Progenitor cell of endocrine pancreas (in vitro differentiated cells): ENCODE measurements at regions not wholly inside any gene's neighbourhood (a gene's known extent, or its start where the extent isn't known, plus 50 kb on each side); places are given as distances from the start of the nearest gene placed in this dataset.

Experiments
- DNase-seq: peaks from one replicate; pipeline ENCODE4 v3.0.0; 2021; ENCODE audit warnings: low spot score; ENCODE audit not compliant: unreplicated experiment
- H3K27ac Mint-ChIP-seq: 2 replicates; pipeline ENCODE4 v1.8.0; 2021; ENCODE audit warnings: mild to moderate bottlenecking, moderate library complexity, mixed read lengths
- H3K27me3 Mint-ChIP-seq: 2 replicates; pipeline ENCODE4 v1.8.0; 2021; ENCODE audit warnings: mixed read lengths
- H3K36me3 Mint-ChIP-seq: 2 replicates; pipeline ENCODE4 v1.8.0; 2022; ENCODE audit warnings: mixed read lengths; ENCODE audit not compliant: insufficient read depth
- H3K4me1 Mint-ChIP-seq: 2 replicates; pipeline ENCODE4 v1.8.0; 2021; ENCODE audit warnings: low read depth, mixed read lengths
- H3K4me3 Mint-ChIP-seq: 2 replicates; pipeline ENCODE4 v1.8.0; 2021; ENCODE audit warnings: low read depth, mild to moderate bottlenecking, moderate library complexity, mixed read lengths
- H3K9me3 Mint-ChIP-seq: 2 replicates; pipeline ENCODE4 v1.8.0; 2021; ENCODE audit warnings: low read depth, mixed read lengths
- CTCF ChIP-seq: fragments of 200-600 bp; sonication (generic); IDR thresholded peaks from one replicate; pipeline ENCODE4 v1.5.0; 2021; ENCODE audit warnings: antibody characterized with exemption, mild to moderate bottlenecking; ENCODE audit not compliant: unreplicated experiment

DNA sequence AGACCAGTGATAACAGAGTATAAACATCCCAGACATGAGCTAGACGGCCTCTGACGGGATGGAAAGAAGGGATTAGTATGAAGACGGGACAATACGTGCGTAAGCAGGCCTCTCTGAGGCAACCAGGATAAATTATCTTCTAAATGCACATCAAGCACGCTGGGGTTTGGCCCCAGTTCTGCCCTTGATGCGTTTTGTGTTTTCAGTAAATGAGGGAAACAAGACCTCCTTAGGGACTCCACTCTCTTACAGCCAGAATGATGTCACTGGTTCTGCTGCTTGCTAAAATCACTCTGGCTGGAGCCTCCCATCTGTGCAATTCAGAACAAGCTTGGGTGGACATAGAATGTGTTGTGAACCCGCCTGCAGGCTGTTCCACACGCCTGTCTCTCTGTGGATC is 156.0 kb upstream of the MCTP2 start:
- H3K9me3 Mint-ChIP-seq, result no peaks in the 10 kb centered on the region
- H3K36me3 Mint-ChIP-seq, result no peaks in the 10 kb centered on the region
- no peak overlapping the region for H3K27ac Mint-ChIP-seq
- peaks cover 7% of the 10 kb centered on the region for H3K4me1 Mint-ChIP-seq
- no peak overlapping the region for H3K4me3 Mint-ChIP-seq
- peaks cover 53% of the 10 kb centered on the region for H3K27me3 Mint-ChIP-seq
- no peak for DNase-seq
- TF ChIP-seq CTCF, result no peak

DNA sequence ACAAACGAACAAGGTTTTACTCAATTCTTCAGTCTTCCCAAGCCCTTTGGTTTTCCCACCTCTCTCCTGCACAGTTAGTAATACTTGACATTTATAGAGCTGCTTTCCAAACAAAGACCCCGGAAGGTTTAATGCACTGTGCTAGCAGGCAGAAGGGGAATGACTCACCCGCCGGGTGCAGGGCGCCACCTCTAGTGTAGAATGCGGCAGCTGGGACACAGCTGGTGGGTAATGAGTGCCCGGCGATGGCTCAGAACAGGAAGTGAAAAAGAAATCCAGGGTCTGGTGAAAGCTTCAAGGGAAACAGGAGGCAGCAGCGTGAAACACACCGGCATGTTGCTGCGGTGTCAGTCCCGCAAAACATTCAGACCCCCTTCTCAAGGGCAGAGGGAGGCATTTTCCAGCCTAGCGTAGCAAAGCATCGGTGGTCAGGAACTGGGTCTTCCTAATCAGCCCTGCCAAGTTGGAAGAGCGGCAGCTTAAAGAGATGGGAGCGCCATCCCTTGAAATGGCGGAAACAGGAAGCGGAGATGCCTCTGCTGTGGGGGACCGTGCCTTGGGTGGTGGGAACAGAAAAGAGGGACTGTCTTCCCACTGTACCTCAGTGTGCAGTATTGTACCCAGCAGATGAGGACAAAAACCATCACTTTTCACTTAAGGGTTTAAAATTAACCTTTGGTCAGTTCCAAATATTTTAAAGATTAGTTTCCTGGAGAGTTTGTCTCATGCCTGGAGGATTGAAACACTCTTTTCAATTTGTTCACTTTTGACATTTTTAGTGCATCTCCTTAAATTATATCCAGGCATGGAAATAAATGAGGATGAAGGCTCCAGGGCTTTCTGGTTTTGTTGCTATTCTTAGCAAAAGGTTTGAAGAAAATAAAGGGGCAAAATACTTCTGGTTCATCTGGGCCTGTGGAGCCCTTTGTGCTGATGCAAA is 160.7 kb upstream of the MCTP2 start:
- TF ChIP-seq CTCF, result no peak
- DNase-seq, result no peak
- Mint-ChIP-seq H3K4me1 (peaks cover 8% of the 10 kb centered on the region), H3K4me3 (no peak overlapping the region), H3K27ac (no peak overlapping the region), H3K27me3 (peaks cover 31% of the 10 kb centered on the region), H3K9me3 (peaks cover 14% of the 10 kb centered on the region), H3K36me3 (peaks cover 3% of the 10 kb centered on the region)

DNA sequence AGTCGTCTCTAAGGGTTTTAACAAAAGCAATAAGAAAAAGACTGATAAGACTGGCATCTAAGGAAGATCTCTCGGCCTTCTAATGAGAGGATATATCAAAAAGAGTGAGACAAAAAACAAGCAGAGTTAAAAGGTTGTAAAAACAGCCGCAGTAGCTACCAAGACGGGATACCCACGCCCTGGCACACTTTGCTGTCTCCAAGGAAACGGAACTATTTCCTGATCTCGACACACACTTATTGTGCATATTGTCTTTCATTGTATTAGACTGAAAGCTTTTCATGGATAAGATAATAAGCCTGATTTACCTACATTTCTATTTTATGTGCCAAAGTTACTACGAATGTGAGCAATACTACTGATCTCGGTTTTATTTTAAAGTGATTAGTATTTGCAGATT is 161.5 kb upstream of the MCTP2 start:
- no peak for TF ChIP-seq CTCF
- H3K27ac Mint-ChIP-seq, result no peak overlapping the region

DNA sequence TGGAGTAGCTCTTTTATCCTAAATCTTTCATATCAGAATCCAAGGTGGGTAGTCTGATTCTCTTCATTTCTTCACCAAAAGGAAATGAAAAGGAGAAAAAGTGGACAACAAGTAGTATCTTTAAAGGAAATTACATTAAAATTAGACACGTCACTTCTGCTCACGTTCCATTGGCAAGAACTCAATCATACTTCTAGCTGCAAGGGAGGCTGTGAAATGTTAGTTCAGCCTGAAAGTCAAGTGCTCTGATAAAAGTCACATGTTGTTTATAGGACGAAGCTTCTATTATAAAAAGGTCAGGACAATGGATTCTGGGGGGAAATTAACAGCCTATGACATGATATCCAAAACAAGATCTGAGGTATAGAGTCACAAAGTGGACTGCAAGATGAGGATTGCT is 164.6 kb upstream of the MCTP2 start:
- peaks cover 28% of the 10 kb centered on the region for H3K27me3 Mint-ChIP-seq
- H3K36me3 Mint-ChIP-seq, result peaks cover 3% of the 10 kb centered on the region
- DNase-seq, result no peak
- TF ChIP-seq CTCF, result no peak
- H3K27ac Mint-ChIP-seq, result no peak overlapping the region
- H3K4me1 Mint-ChIP-seq, result peaks cover 8% of the 10 kb centered on the region
- no peak overlapping the region for H3K4me3 Mint-ChIP-seq
- peaks cover 19% of the 10 kb centered on the region for H3K9me3 Mint-ChIP-seq

More for the DNA sequence above, 161.5 kb upstream of the MCTP2 start:
- Mint-ChIP-seq H3K36me3 (peaks cover 3% of the 10 kb centered on the region), H3K4me1 (peaks cover 8% of the 10 kb centered on the region), H3K27me3 (peaks cover 28% of the 10 kb centered on the region), H3K9me3 (peaks cover 19% of the 10 kb centered on the region), H3K4me3 (no peak overlapping the region)
- DNase-seq, result no peak

- Mint-ChIP-seq H3K9me3 (peaks cover 19% of the 10 kb centered on the region), H3K4me3 (no peak overlapping the region), H3K27ac (no peak overlapping the region), H3K36me3 (peaks cover 3% of the 10 kb centered on the region), H3K27me3 (peaks cover 29% of the 10 kb centered on the region), H3K4me1 (peaks cover 8% of the 10 kb centered on the region)
- no peak for TF ChIP-seq CTCF
- no peak for DNase-seq
Observed at GRCh38 chr15:94066046-94066445, 165.3 kb upstream of the MCTP2 start.
